ENCODE measurements at regions not wholly inside any gene's neighbourhood (a gene's known extent, or its start where the extent isn't known, plus 50 kb on each side); places are given as distances from the start of the nearest gene placed in this dataset.

GRCh38 chr9:12874395-12874794 is 99.6 kb downstream of the LURAP1L start:
- FAIRE-seq, result no peak
- DNase-seq (ENCODE audit: low spot score in 2 of 2), result no peak

GRCh38 chr9:12875191-12875590 is 100.4 kb downstream of the LURAP1L start:
- DNase-seq (ENCODE audit: low spot score in 2 of 2) (no peak), FAIRE-seq (no peak)

GRCh38 chr9:12876872-12877271 is 102.1 kb downstream of the LURAP1L start:
- DNase-seq (ENCODE audit: low spot score in 2 of 2), result no peak
- no peak for FAIRE-seq

GRCh38 chr9:12878351-12878978 is 103.6 kb downstream of the LURAP1L start:
- no peak for DNase-seq (ENCODE audit: low spot score in 2 of 2)
- FAIRE-seq, result no peak

GRCh38 chr9:12879961-12880360 is 105.1 kb downstream of the LURAP1L start:
- DNase-seq (ENCODE audit: low spot score in 2 of 2) (no peak), FAIRE-seq (no peak)

GRCh38 chr9:12880406-12881015 is 105.7 kb downstream of the LURAP1L start:
- DNase-seq (ENCODE audit: low spot score in 2 of 2) (no peak), FAIRE-seq (no peak)

- DNase-seq (ENCODE audit: low spot score in 2 of 2) (no peak), FAIRE-seq (no peak)
These were observed 107.6 kb downstream of the LURAP1L start for GRCh38 chr9:12882430-12882829.

GRCh38 chr9:12884736-12885395 is 110.0 kb downstream of the LURAP1L start:
- FAIRE-seq (no peak), DNase-seq (ENCODE audit: low spot score in 2 of 2) (peak; percentile 8 to 9)

- DNase-seq (ENCODE audit: low spot score in 2 of 2) (no peak), FAIRE-seq (no peak)
These were observed 114.7 kb downstream of the LURAP1L start for GRCh38 chr9:12889402-12890106.

- FAIRE-seq (no peak), DNase-seq (ENCODE audit: low spot score in 2 of 2) (no peak)
These were observed 116.8 kb downstream of the LURAP1L start for GRCh38 chr9:12891588-12891987.

- FAIRE-seq, result no peak
- DNase-seq (ENCODE audit: low spot score in 2 of 2), result no peak
These were observed 128.5 kb downstream of the LURAP1L start for GRCh38 chr9:12903316-12903715.

GRCh38 chr9:12904261-12905000 is 129.6 kb downstream of the LURAP1L start:
- DNase-seq (ENCODE audit: low spot score in 2 of 2) (no peak), FAIRE-seq (no peak)

GRCh38 chr9:12906646-12907045 is 131.8 kb downstream of the LURAP1L start:
- DNase-seq (ENCODE audit: low spot score in 2 of 2), result no peak
- FAIRE-seq, result no peak

GRCh38 chr9:12908895-12909294 is 134.1 kb downstream of the LURAP1L start:
- FAIRE-seq, result no peak
- no peak for DNase-seq (ENCODE audit: low spot score in 2 of 2)

- DNase-seq (ENCODE audit: low spot score in 2 of 2) (no peak), FAIRE-seq (no peak)
These were observed 140.6 kb downstream of the LURAP1L start for GRCh38 chr9:12915366-12915954.

GRCh38 chr9:12916042-12916441 is 141.2 kb downstream of the LURAP1L start:
- DNase-seq (ENCODE audit: low spot score in 2 of 2), result peak; percentile 31 to 47
- peak; percentile 64 for FAIRE-seq

- DNase-seq (ENCODE audit: low spot score in 2 of 2), result no peak
- FAIRE-seq, result no peak
These were observed 145.6 kb downstream of the LURAP1L start for GRCh38 chr9:12920437-12920836.

- DNase-seq (ENCODE audit: low spot score in 2 of 2), result no peak
- no peak for FAIRE-seq
These were observed 146.8 kb downstream of the LURAP1L start for GRCh38 chr9:12921621-12922020.

- FAIRE-seq (no peak), DNase-seq (ENCODE audit: low spot score in 2 of 2) (no peak)
These were observed 147.5 kb downstream of the LURAP1L start for GRCh38 chr9:12922224-12922866.

Measured in frontal cortex (tissue), 3 donors.